Ishikawa (cell line): ENCODE measurements at regions not wholly inside any gene's neighbourhood (a gene's known extent, or its start where the extent isn't known, plus 50 kb on each side); places are given as distances from the start of the nearest gene placed in this dataset.

ENCODE experiments used
- CEBPB ChIP-seq: IDR thresholded peaks from 2 replicates; pipeline ENCODE4 v1.6.1; 2012
- CREB1 ChIP-seq: IDR thresholded peaks from 2 replicates; pipeline ENCODE4 v1.6.1; 2012; ENCODE audit warnings: low read depth
- EGR1 ChIP-seq: IDR thresholded peaks from 2 replicates; pipeline ENCODE4 v1.6.1; 2012
- EP300 ChIP-seq: IDR thresholded peaks from 2 replicates; pipeline ENCODE4 v1.6.1; 2012; ENCODE audit warnings: borderline replicate concordance
- FOXM1 ChIP-seq: IDR thresholded peaks from 2 replicates; pipeline ENCODE4 v1.6.1; 2012; ENCODE audit warnings: low read depth, borderline replicate concordance
- MAX ChIP-seq: IDR thresholded peaks from 2 replicates; pipeline ENCODE4 v1.6.1; 2012
- NFIC ChIP-seq: IDR thresholded peaks from 2 replicates; pipeline ENCODE4 v1.6.1; 2012
- RAD21 ChIP-seq: IDR thresholded peaks from 2 replicates; pipeline ENCODE4 v1.6.1; 2012; ENCODE audit warnings: low read depth
- REST ChIP-seq: IDR thresholded peaks from 2 replicates; pipeline ENCODE4 v1.6.1; 2012; ENCODE audit warnings: low read depth, mild to moderate bottlenecking
- TAF1 ChIP-seq: IDR thresholded peaks from 2 replicates; pipeline ENCODE4 v1.6.1; 2012; ENCODE audit warnings: low read depth, mild to moderate bottlenecking
- TCF12 ChIP-seq: IDR thresholded peaks from 2 replicates; pipeline ENCODE4 v1.6.1; 2012; ENCODE audit warnings: low read depth
- TEAD4 ChIP-seq: IDR thresholded peaks from 2 replicates; pipeline ENCODE4 v1.6.1; 2012
- YY1 ChIP-seq: IDR thresholded peaks from 2 replicates; pipeline ENCODE4 v1.6.1; 2012; ENCODE audit warnings: low read depth
- ZBTB7A ChIP-seq: IDR thresholded peaks from 2 replicates; pipeline ENCODE4 v1.6.1; 2012; ENCODE audit warnings: low read depth
- TF ChIP-seq, protein P1 (sequence below): IDR thresholded peaks from 2 replicates; pipeline ENCODE4 v1.6.1; 2012

DNA sequence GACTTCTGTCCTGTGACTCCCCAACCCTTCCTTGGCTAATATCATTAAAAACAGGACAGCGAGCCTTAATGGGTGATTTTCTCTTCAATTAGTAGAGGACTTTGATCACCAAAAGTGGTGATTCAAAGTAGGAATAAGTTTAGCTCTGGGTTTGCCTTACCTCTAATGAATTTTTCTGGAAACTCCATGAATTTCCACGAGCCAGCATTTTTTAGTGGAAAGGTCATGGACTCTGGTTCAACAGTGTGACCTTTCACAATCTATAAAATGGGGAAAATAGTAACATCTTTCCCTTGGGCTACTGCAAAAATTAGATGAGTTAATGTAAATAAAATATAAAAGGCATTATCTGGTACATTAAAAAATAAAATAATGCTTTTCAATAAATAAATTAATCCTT, 417.8 kb upstream of the NR2F2 start:
- TF ChIP-seq EP300 (no peak), REST (no peak), MAX (no peak), EGR1 (no peak), RAD21 (no peak), TEAD4 (no peak), ZBTB7A (no peak)
- TF ChIP-seq, protein P1, sequence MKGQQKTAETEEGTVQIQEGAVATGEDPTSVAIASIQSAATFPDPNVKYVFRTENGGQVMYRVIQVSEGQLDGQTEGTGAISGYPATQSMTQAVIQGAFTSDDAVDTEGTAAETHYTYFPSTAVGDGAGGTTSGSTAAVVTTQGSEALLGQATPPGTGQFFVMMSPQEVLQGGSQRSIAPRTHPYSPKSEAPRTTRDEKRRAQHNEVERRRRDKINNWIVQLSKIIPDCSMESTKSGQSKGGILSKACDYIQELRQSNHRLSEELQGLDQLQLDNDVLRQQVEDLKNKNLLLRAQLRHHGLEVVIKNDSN = no peak

- TF ChIP-seq TEAD4 (no peak), MAX (no peak), TAF1 (no peak), FOXM1 (no peak), RAD21 (no peak), EP300 (no peak), CREB1 (no peak), CEBPB (no peak), ZBTB7A (no peak), NFIC (no peak)
- TF ChIP-seq, protein P1 = no peak
Measured at GRCh38 chr15:95916568-95916967, 413.9 kb upstream of the NR2F2 start.

GRCh38 chr15:95918525-95918924, 412.0 kb upstream of the NR2F2 start:
- no peak for TF ChIP-seq TAF1

GRCh38 chr15:95919460-95919859, 411.0 kb upstream of the NR2F2 start:
- no peak for TF ChIP-seq ZBTB7A
- no peak for TF ChIP-seq TAF1
- TF ChIP-seq CEBPB = no peak
- TF ChIP-seq MAX = no peak
- no peak for TF ChIP-seq FOXM1

DNA sequence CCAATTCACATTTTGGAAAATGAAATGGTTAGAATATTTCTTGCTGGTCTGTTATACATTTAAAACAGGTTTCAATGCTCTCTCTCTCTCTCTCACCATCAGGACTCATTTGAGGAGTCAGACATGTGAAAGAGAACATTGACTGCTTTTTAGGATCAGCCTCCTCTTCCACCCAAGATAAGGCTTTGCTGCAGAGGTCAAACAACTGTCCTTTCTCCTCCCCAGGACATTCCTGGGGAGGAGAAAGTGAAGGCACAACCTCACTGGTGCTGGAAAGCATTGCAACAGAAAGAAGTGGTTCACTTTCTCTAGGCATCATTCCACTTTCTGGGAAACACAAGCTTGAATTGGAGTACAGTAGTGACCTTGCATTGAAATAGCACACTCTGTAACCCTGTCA, 409.1 kb upstream of the NR2F2 start:
- no peak for TF ChIP-seq TCF12
- no peak for TF ChIP-seq CEBPB
- no peak for TF ChIP-seq EGR1
- no peak for TF ChIP-seq YY1
- TF ChIP-seq NFIC = no peak
- no peak for TF ChIP-seq FOXM1
- no peak for TF ChIP-seq RAD21
- TF ChIP-seq TAF1 = no peak
- TF ChIP-seq ZBTB7A = no peak
- no peak for TF ChIP-seq REST
- TF ChIP-seq MAX = no peak
- no peak for TF ChIP-seq TEAD4
- TF ChIP-seq CREB1 = no peak
- TF ChIP-seq EP300 = no peak
- TF ChIP-seq, protein P1 = no peak

- TF ChIP-seq CREB1 (no peak), REST (no peak), ZBTB7A (no peak)
- TF ChIP-seq, protein P1 = no peak
Measured at GRCh38 chr15:95922431-95922830, 408.1 kb upstream of the NR2F2 start.
